LHCN-M2 (cell line): ENCODE measurements at regions not wholly inside any gene's neighbourhood (a gene's known extent, or its start where the extent isn't known, plus 50 kb on each side); places are given as distances from the start of the nearest gene placed in this dataset.
"Not testable (repeated sequence)": the region's sequence is repeated elsewhere in the genome, so short reads cannot be mapped to it uniquely, and the experiment has no call there.

Experiments
- DNase-seq: peaks from one replicate; pipeline ENCODE4 v3.0.0-alpha.2; 2012; ENCODE audit warnings: low read depth

GRCh38 chr15:69601711-69602504, 149.3 kb downstream of the RPLP1 start:
- no peak for DNase-seq

GRCh38 chr15:69602921-69603320, 150.3 kb downstream of the RPLP1 start:
- DNase-seq: no peak

DNA sequence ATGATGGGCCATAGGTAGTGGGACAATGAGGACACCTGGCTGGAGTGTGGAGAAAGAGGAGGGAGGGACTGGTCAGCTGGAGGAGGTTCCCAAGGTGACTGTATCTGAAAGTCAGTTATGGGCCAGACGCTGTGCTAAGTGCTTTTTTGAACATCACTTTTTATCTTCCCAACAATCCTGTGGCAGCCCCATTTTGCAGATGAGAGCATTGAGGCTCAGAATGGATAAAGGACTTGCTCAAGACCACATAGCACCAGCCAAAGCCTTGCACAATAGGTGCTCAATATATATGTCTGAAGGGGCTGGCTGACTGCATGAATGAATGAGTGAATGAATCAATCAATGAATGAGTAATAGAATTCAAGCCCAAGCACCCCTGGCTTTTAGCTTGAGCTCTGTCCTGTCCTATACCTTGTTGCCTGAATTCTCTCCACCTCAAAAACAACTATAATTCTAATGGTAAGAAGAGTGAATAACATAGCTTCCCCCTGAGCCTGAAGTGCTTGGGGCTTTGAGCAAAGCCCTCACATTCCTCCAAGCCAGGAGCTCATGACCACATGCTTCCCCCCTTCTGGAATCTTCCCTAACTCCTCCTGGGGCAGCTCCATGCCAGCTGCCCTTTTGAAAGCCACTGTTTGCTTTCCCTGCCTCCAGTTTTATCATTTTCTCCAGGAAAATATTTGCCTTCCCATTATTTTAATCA, 150.9 kb downstream of the RPLP1 start:
- no peak for DNase-seq

DNA sequence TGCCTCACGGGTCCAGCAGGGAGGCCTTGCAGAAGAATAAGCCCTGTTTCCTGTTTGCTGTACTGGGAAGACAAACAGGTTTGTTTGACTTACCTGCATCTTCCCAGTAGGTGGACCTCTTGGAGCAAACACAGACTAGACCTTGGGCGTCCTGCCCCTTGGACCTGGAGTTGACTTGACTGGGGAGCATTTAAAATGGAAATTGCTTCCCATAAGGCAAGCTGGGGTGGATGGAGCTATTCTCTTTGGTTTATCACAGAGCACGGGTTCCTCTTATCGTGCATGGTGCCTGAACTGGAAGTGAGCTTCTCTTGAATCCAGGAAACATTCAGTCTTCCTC, 151.4 kb downstream of the RPLP1 start:
- no peak for DNase-seq

DNA sequence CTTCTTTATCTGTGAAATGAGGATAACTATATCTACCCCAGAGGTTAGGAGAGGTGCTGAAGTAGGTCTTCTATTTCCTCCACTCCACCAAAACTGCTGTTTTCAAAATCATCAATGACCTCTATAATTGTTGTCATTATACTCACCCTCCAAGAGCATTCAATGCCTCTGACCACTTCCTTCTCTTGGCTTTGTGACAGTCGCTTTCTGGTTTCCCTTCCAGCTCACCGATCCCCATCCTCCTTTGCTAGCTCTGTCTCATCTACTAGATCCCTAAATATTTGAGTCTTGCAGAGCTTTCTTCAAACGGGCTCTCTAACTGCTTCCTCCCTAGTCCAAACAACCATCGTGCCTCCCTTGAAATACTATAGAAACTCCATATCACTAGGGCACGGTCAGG, 153.5 kb downstream of the RPLP1 start:
- DNase-seq: no peak

- DNase-seq: peak; percentile 5
Measured at GRCh38 chr15:69606921-69607500, 154.4 kb downstream of the RPLP1 start.

DNA sequence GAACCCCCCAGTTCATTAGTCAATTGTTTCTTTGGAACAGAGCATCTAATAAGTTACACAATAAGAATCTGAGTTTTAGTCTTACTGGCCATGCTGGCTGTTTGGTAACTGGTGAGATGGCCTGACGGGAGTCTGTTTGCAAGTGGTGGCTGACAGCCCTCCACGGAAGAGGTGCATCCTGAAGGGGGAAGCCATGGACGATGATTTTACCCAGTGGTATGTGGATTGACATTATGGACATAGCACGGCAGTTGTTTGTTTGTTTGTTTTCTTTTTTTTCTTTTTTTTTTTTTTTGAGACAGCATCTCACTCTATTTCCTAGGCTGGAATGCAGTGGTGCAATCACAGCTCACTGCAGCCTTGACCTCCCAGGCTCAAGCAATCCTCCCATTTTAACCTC, 156.0 kb downstream of the RPLP1 start:
- DNase-seq: no peak

DNA sequence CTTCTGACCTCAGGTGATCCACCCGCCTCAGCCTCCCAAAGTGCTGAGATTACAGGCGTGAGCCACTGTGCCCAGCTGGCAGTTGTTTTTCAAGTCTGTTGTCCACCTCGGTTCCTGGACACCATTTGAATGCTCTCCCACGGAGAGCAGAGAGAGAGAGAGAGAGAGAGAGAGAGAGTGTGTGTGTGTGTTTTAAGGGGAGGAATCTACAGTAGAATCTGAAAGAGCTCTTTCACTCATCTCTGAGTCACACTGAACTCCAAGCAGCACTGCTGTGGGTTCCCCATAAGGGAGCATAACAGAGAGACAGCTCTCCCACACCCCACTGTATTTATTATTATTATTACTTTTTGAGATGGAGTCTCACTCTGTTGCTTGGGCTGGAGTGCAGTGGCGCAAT, 156.6 kb downstream of the RPLP1 start:
- DNase-seq: peak; percentile 37

DNA sequence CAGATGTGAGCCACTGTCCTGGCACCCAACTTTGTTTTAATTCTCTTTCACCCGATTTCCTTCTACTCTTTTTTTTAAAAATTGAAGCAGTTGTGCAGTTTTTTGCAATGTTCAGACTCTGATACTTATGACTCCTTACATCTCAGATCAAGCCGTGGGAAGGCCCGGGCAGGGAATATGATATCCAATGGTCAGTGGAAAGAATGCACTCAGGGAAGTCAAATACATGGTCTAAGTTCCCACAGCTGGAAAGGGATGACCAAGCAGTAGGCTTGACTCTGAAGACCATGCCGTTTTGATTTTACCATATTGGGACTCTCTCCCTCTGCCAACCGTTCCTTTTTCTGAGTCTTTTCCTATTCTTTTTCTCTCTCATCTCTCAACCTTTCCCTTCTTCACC, 157.2 kb downstream of the RPLP1 start:
- DNase-seq: no peak

GRCh38 chr15:69610277-69610676, 157.7 kb downstream of the RPLP1 start:
- DNase-seq: no peak

- DNase-seq: no peak
Measured at GRCh38 chr15:69610858-69611257, 158.2 kb downstream of the RPLP1 start.

DNA sequence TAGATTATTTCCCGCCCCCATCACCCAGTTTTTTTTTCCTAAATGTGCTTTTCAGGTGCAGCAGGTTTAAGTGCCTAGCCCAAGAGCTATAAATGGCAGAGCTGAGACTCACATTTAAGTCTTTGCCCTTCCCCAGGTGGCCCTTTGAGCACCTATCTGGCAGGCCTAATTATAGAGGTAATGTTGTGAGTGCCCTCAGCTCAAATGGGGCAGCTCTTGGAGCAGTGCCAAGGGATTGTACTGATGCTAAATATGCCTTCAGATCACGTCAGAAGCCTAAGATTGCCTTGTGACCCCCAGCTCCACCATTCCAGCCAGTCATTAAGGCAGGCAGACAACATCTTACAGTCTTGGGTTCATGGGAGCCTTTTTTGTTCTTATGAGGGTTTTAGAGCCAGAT, 159.5 kb downstream of the RPLP1 start:
- no peak for DNase-seq

DNA sequence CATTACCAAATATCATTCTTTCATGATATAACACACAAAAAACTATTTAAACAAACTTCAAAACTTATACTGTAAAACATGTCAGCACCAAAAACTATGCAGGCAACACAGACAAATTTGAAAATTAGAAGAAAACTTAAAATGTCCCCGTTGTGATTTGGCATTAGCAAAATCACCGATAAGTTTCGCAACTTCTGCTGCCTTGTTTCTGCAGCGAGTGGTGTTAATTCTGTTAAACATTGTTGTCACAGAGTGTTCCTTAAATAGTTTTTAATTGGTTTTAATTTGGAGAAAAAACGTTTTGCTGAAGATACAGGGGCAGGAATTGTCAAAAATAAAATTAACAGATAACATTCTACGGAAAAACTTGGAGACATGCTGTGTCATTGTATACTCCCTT, 160.6 kb downstream of the RPLP1 start:
- DNase-seq: no peak

- no peak for DNase-seq
Measured at GRCh38 chr15:69613988-69614387, 161.4 kb downstream of the RPLP1 start.

DNA sequence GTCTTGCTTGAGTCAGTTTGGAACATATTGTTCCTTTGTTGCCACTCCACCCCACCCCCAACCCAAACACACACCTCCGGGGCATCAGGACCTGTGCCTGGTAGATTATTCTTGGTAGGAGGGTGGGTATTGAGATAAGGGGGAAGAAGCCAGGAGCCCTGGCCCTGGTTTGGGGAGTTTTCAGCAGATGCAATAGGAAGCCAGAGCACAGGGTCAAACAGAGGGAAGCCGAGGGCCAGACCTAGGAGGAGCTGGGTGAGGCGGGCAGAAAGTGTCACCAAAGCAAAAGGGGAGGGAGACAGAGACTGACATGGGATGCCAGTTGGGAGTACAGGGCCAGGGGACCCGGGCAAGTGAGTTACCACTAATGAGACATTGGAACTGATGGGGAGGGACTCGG, 163.1 kb downstream of the RPLP1 start:
- DNase-seq: no peak

DNA sequence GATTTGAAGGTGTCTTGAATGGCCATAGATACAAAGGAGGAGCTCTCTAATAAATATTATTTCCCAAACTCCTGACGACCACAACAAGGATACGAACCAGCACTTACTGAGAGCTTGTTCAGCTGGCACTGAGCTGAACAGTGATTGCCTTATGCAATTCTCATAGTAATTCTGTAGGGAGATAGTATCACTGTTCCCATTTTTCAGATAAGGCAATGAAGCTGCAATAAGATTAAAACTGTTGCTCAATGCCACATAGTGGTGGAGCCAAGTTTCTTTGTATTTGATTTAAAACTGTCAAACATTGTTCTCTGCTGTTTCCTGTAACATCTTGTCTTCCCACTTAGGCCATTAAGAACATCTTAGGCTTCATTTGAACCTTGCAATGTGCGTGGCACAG, 163.9 kb downstream of the RPLP1 start:
- DNase-seq: no peak

DNA sequence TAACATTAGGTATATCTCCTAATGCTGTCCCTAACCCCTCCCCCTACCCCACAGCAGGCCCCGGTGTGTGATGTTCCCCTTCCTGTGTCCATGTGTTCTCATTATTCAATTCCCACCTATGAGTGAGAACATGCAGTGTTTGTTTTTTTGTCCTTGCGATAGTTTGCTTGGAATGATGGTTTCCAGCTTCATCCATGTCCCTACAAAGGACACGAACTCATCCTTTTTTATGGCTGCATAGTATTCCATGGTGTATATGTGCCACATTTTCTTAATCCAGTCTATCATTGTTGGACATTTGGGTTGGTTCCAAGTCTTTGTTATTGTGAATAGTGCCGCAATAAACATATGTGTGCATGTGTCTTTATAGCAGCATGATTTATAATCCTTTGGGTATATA, 164.5 kb downstream of the RPLP1 start:
- not testable (repeated sequence) for DNase-seq

DNA sequence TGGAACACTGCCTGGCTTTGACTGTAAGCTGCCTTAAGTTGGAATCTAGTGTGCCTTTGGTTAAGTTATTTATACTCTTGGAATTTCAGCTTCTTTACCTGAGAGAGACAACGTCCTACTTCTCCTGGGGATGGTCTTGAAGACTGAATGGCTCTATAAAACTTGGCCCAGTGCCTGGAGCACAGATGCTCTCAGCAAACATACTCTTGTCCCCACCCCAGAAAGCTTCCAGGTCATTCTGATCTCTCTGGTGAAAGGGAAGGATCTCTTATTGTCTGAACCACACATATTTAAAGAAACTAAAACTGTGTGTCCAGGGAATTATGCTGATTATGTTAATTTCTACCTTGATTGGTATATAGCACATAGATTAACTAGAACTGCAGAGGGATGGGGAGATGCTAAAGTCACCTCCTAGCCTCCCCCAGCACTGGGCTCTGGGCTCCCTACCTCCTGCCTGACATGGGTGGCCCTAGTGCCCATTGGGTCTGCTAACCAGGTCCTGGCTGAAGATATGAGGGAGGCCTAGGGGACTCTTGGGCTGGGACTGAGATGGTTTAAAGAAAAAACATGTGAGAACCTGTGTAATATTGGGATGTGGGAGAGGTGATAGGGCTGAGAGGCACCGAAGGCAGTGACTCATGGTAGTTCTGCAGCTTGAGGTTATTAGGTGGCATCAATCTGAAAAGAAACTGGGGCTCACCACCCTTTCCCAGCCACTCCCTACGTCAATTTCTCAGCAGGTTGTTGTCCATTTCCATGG, 171.0 kb downstream of the RPLP1 start:
- DNase-seq: no peak

- DNase-seq: no peak
Measured at GRCh38 chr15:69624155-69624520, 171.5 kb downstream of the RPLP1 start.

DNA sequence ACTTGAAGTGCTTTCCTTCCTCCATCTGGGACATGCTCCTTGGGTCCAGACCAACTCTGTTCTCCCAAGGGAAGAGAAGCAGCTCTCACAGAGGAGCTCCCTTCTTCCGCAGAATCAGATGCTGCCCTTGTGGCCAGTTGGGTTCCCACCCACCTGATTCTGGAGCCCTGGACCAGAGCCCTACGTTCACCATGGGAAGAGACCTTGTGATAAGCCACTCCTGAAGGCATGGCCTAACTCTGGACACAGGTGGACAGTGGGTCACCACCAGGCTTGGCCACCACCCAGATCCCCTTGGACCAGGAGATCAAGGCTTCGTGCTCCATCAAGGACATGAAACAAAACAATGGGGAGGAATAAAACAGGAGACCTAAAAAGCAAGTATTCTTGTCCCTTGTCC, 172.2 kb downstream of the RPLP1 start:
- no peak for DNase-seq

DNA sequence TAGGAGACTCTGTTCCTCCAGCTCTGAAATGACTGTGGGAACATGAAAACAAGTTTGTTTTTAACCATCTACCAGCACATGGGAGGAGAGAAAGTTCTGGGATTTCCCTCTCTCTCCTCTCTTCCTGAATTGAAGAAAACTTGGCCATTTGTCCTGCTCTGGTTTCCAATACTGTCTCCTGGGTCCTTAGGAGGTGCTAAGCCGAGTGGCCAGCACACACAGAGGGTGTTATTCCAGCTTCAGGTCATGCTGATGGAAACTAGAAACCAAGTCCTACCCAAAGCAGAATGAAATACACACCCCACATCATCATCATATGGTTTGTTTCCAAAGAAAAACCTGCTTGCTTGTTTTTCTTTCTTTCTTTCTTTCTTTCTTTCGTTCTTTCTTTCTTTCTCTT, 172.7 kb downstream of the RPLP1 start:
- no peak for DNase-seq
